Hepatocyte (in vitro differentiated cells): ENCODE measurements at regions not wholly inside any gene's neighbourhood (a gene's known extent, or its start where the extent isn't known, plus 50 kb on each side); places are given as distances from the start of the nearest gene placed in this dataset.

Source experiments
- DNase-seq: peaks from one replicate; pipeline ENCODE4 v3.0.0-alpha.2; 2016; ENCODE audit warnings: low spot score
- H2AFZ ChIP-seq: fragments of 200-600 bp; sonication (generic); 2 replicates; pipeline ENCODE4 v1.6.0; 2016; ENCODE audit warnings: antibody characterized with exemption, mild to moderate bottlenecking
- H3K27ac ChIP-seq: fragments of 200-600 bp; sonication (generic); 2 replicates; pipeline ENCODE4 v1.5.1; 2016; ENCODE audit warnings: mild to moderate bottlenecking
- H3K27me3 ChIP-seq: fragments of 200-600 bp; sonication (generic); 2 replicates; pipeline ENCODE4 v1.6.1; 2016
- H3K36me3 ChIP-seq: fragments of 200-600 bp; sonication (generic); replicated peaks from 2 replicates; pipeline ENCODE4 v1.5.1; 2016; ENCODE audit warnings: low read depth; ENCODE audit not compliant: insufficient read depth
- H3K4me1 ChIP-seq: fragments of 200-600 bp; sonication (generic); 2 replicates; pipeline ENCODE4 v1.5.1; 2016; ENCODE audit warnings: mild to moderate bottlenecking, moderate library complexity; ENCODE audit not compliant: insufficient read depth
- H3K4me2 ChIP-seq: fragments of 200-600 bp; sonication (generic); 2 replicates; pipeline ENCODE4 v1.6.0; 2016
- H3K4me3 ChIP-seq: fragments of 200-600 bp; sonication (generic); 2 replicates; pipeline ENCODE4 v1.5.1; 2016; ENCODE audit warnings: mild to moderate bottlenecking
- H3K79me2 ChIP-seq: fragments of 200-600 bp; sonication (generic); 2 replicates; pipeline ENCODE4 v1.6.0; 2017; ENCODE audit warnings: mild to moderate bottlenecking
- H3K9me2 ChIP-seq: fragments of 200-600 bp; sonication (generic); replicated peaks from 2 replicates; pipeline ENCODE4 v1.6.0; 2017; ENCODE audit warnings: mild to moderate bottlenecking; ENCODE audit not compliant: insufficient read depth
- H3K9me3 ChIP-seq: fragments of 200-600 bp; sonication (generic); 2 replicates; pipeline ENCODE4 v1.5.1; 2016; ENCODE audit warnings: low read depth, mild to moderate bottlenecking
- H4K20me1 ChIP-seq: fragments of 200-600 bp; sonication (generic); 2 replicates; pipeline ENCODE4 v1.6.0; 2016; ENCODE audit warnings: mild to moderate bottlenecking; ENCODE audit not compliant: insufficient read depth, poor library complexity, severe bottlenecking
- EZH2 ChIP-seq: fragments of 200-600 bp; sonication (generic); IDR thresholded peaks from 2 replicates; pipeline ENCODE4 v1.6.1; 2016; ENCODE audit warnings: antibody characterized with exemption, mild to moderate bottlenecking, borderline replicate concordance
- EZH2phosphoT487 ChIP-seq: fragments of 200-600 bp; sonication (generic); IDR thresholded peaks from one replicate; pipeline ENCODE4 v1.6.1; 2018; ENCODE audit warnings: antibody characterized with exemption, mild to moderate bottlenecking, low read depth, moderate library complexity; ENCODE audit not compliant: unreplicated experiment, severe bottlenecking
- WGBS: methylation state at CpG from one replicate; pipeline ENCODE4 v1.1.6; 2016; ENCODE audit warnings: low lambda C conversion rate; ENCODE audit errors: missing lambda C conversion rate; 5-methylcytosine and 5-hydroxymethylcytosine counted together
- TF ChIP-seq, protein P1 (sequence below): fragments of 200-600 bp; sonication (generic); IDR thresholded peaks from 2 replicates; pipeline ENCODE4 v1.5.1; 2016; ENCODE audit warnings: antibody characterized with exemption, mild to moderate bottlenecking; ENCODE audit not compliant: poor library complexity

- Histone ChIP-seq H3K4me1 (peaks cover 7% of the 10 kb centered on the region), H3K9me2 (no peaks in the 10 kb centered on the region), H3K4me3 (no peak overlapping the region), H2AFZ (no peak overlapping the region), H4K20me1 (no peaks in the 10 kb centered on the region), H3K79me2 (no peaks in the 10 kb centered on the region), H3K36me3 (no peaks in the 10 kb centered on the region), H3K27me3 (no peaks in the 10 kb centered on the region), H3K9me3 (no peaks in the 10 kb centered on the region), H3K27ac (no peak overlapping the region), H3K4me2 (no peak overlapping the region)
- 93% methylated on average over 6 of the region's 6 CpGs for WGBS
- TF ChIP-seq EZH2 (no peak), EZH2phosphoT487 (no peak)
- TF ChIP-seq, protein P1, sequence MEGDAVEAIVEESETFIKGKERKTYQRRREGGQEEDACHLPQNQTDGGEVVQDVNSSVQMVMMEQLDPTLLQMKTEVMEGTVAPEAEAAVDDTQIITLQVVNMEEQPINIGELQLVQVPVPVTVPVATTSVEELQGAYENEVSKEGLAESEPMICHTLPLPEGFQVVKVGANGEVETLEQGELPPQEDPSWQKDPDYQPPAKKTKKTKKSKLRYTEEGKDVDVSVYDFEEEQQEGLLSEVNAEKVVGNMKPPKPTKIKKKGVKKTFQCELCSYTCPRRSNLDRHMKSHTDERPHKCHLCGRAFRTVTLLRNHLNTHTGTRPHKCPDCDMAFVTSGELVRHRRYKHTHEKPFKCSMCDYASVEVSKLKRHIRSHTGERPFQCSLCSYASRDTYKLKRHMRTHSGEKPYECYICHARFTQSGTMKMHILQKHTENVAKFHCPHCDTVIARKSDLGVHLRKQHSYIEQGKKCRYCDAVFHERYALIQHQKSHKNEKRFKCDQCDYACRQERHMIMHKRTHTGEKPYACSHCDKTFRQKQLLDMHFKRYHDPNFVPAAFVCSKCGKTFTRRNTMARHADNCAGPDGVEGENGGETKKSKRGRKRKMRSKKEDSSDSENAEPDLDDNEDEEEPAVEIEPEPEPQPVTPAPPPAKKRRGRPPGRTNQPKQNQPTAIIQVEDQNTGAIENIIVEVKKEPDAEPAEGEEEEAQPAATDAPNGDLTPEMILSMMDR, result no peak
- DNase-seq, result no peak
Measured at GRCh38 chr2:7683708-7684107, 766.5 kb downstream of the RNF144A start.

DNA sequence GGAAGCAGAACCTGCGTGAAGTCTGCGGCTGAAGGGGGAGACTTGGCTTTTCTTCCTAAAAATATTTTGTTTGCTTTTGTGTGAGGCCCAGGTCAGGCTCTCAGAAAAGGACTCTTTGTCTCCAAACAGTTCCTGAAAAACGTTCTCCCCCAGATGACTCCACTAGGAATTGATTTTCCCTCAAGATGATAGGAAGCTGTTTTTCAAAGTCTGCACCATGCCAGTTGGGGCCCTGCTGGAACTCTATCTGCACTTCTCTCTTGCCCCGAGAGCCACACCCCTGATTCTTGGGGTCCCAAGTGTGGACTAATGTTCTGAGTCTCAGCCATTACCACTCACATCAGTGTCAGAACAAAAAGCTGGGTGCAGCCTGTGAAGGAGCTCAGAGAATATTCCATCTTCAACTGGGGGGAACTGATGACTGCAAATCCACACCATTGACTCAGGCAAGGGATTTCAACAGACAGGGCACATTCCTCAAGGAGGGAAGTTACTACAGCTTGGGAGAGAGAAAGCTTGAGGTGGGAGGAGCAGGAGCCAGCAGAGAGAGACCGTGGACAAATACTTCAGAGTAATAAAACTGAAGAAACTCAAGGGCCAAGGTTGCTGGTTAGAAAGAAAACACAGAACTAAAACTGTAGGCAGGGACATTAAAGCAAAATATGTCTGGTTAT is 768.3 kb downstream of the RNF144A start:
- no peaks in the 10 kb centered on the region for H4K20me1 ChIP-seq
- no peaks in the 10 kb centered on the region for H3K9me3 ChIP-seq
- H3K27ac ChIP-seq, result peak overlapping the region; percentile 81
- H3K36me3 ChIP-seq, result no peaks in the 10 kb centered on the region
- H2AFZ ChIP-seq, result no peak overlapping the region
- no peaks in the 10 kb centered on the region for H3K79me2 ChIP-seq
- no peaks in the 10 kb centered on the region for H3K27me3 ChIP-seq
- no peak overlapping the region for H3K4me3 ChIP-seq
- H3K9me2 ChIP-seq, result no peaks in the 10 kb centered on the region
- peaks cover 7% of the 10 kb centered on the region for H3K4me1 ChIP-seq
- TF ChIP-seq EZH2phosphoT487, result no peak
- TF ChIP-seq, protein P1, result no peak
- TF ChIP-seq EZH2, result no peak
- no peak overlapping the region for H3K4me2 ChIP-seq
- WGBS, result 64% methylated on average over 5 of the region's 5 CpGs
- DNase-seq, result peak; percentile 61

- Histone ChIP-seq H2AFZ (no peak overlapping the region), H3K27ac (peak overlapping the region; percentile 81), H3K27me3 (no peaks in the 10 kb centered on the region), H3K4me1 (peaks cover 7% of the 10 kb centered on the region), H3K9me2 (no peaks in the 10 kb centered on the region), H3K4me3 (no peak overlapping the region), H3K36me3 (no peaks in the 10 kb centered on the region), H3K9me3 (no peaks in the 10 kb centered on the region), H3K4me2 (no peak overlapping the region), H4K20me1 (no peaks in the 10 kb centered on the region), H3K79me2 (no peaks in the 10 kb centered on the region)
- DNase-seq, result no peak
- no peak for TF ChIP-seq EZH2
- no peak for TF ChIP-seq EZH2phosphoT487
- TF ChIP-seq, protein P1, result no peak
- 81% methylated on average over 3 of the region's 3 CpGs for WGBS
Measured at GRCh38 chr2:7686016-7686385, 768.8 kb downstream of the RNF144A start.
